ENCODE measurements at regions not wholly inside any gene's neighbourhood (a gene's known extent, or its start where the extent isn't known, plus 50 kb on each side); places are given as distances from the start of the nearest gene placed in this dataset.
"Not testable (repeated sequence)": the region's sequence is repeated elsewhere in the genome, so short reads cannot be mapped to it uniquely, and the experiment has no call there.

DNA sequence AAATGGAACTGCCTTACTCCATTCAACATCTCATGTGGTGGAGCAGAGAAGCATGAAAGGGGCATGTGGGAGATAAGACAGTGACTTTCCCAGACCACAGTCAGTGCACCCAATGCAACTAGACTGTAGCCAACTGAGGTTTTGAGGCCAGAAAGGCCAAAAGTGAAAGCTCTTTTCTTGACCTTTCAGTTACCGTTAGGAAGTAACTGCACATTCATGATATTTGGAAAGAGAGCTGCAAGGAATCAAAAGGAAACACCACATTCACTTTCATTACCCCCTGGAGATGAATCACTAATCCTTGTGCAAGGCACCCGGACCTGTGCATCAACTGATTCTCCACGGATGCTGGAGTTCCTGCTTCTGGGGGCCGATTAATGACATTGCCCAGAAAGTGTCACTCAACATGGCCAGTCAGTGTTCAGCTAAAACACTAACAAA, 72.9 kb upstream of the ELK3 start:
- ChIA-PET POLR2A (no interaction called here), CTCF (no interaction called here)
- DNase-seq (peak in 1 of 35 experiments; percentile 20), ATAC-seq (replicated peaks in 1 of 4) (no peak)
- Mint-ChIP-seq H3K4me3 (no peak overlapping the region), H3K36me3 (no peaks in the 10 kb centered on the region), H3K27ac (no peak overlapping the region), H3K27me3 (no peaks in the 10 kb centered on the region), H3K4me1 (peaks cover 10 to 16% (median 12%) of the 10 kb centered on the region in 3 donors), H3K9me3 (no peaks in the 10 kb centered on the region)
- H3K27ac ChIP-seq (ENCODE audit: low read length) = no peak overlapping the region
- WGBS (ENCODE audit: insufficient coverage) = 49% methylated on average over 4 of the region's 4 CpGs
- H3K4me3 ChIP-seq (ENCODE audit: control insufficient read depth in 1 of 2, extremely low read depth in 1 of 2, low read length in 1 of 2) = no peak overlapping the region
- H3K27me3 ChIP-seq (replicated peaks in 1 of 2; ENCODE audit: control insufficient read depth in 2 of 2, extremely low read depth in 1 of 2, insufficient read depth in 2 of 2, low read length in 1 of 2) = peaks cover 0 to 6% of the 10 kb centered on the region in 2 experiments
- peaks cover 4 to 5% of the 10 kb centered on the region in 2 experiments for H3K4me1 ChIP-seq (ENCODE audit: control insufficient read depth in 1 of 2, extremely low read depth in 1 of 2, insufficient read depth in 2 of 2, low read length in 2 of 2)
- no peaks in the 10 kb centered on the region for H3K9me3 ChIP-seq
- H3K36me3 ChIP-seq (ENCODE audit: control insufficient read depth in 2 of 2, extremely low read depth in 1 of 2, insufficient read depth in 1 of 2, low read length in 1 of 2) = no peaks in the 10 kb centered on the region

GRCh38 chr12:96128292-96128691, 65.9 kb upstream of the ELK3 start:
- H3K4me1 Mint-ChIP-seq; H3K4me3 ChIP-seq (ENCODE audit: control insufficient read depth in 1 of 2, extremely low read depth in 1 of 2, low read length in 1 of 2); DNase-seq; H3K9me3 ChIP-seq; POLR2A ChIA-PET; H3K27ac Mint-ChIP-seq; H3K36me3 ChIP-seq (ENCODE audit: control insufficient read depth in 2 of 2, extremely low read depth in 1 of 2, insufficient read depth in 1 of 2, low read length in 1 of 2); H3K4me3 Mint-ChIP-seq; H3K9me3 Mint-ChIP-seq; H3K36me3 Mint-ChIP-seq; H3K4me1 ChIP-seq (ENCODE audit: control insufficient read depth in 1 of 2, extremely low read depth in 1 of 2, insufficient read depth in 2 of 2, low read length in 2 of 2); H3K27me3 Mint-ChIP-seq; H3K27me3 ChIP-seq (replicated peaks in 1 of 2; ENCODE audit: control insufficient read depth in 2 of 2, extremely low read depth in 1 of 2, insufficient read depth in 2 of 2, low read length in 1 of 2); ATAC-seq (replicated peaks in 1 of 4); H3K27ac ChIP-seq (ENCODE audit: low read length): not testable (repeated sequence)
- WGBS (ENCODE audit: insufficient coverage) = 95% methylated on average over 3 of the region's 7 CpGs
- CTCF ChIA-PET = interaction anchor here (0.6 to 0.9 kb wide), 2 partner anchors 86 to 87 kb away, joined by 4 to 5 read pairs; no protein-coding TSS in a partner anchor

- POLR2A ChIA-PET = no interaction called here
- Mint-ChIP-seq H3K4me3 (no peak overlapping the region), H3K27me3 (peaks cover 7% of the 10 kb centered on the region in 2 donors), H3K36me3 (no peaks in the 10 kb centered on the region), H3K4me1 (peaks cover 7 to 14% (median 8%) of the 10 kb centered on the region in 3 donors), H3K27ac (no peak overlapping the region), H3K9me3 (no peaks in the 10 kb centered on the region)
- WGBS (ENCODE audit: insufficient coverage) = 90% methylated on average over 9 of the region's 15 CpGs
- ATAC-seq (replicated peaks in 1 of 4) (no peak), DNase-seq (no peak)
- no peaks in the 10 kb centered on the region for H3K9me3 ChIP-seq
- CTCF ChIA-PET = no interaction called here
- H3K36me3 ChIP-seq (ENCODE audit: control insufficient read depth in 2 of 2, extremely low read depth in 1 of 2, insufficient read depth in 1 of 2, low read length in 1 of 2) = no peaks in the 10 kb centered on the region
- H3K4me1 ChIP-seq (ENCODE audit: control insufficient read depth in 1 of 2, extremely low read depth in 1 of 2, insufficient read depth in 2 of 2, low read length in 2 of 2) = peaks cover 3 to 12% of the 10 kb centered on the region in 2 experiments
- peaks cover 0 to 14% of the 10 kb centered on the region in 2 experiments for H3K27me3 ChIP-seq (replicated peaks in 1 of 2; ENCODE audit: control insufficient read depth in 2 of 2, extremely low read depth in 1 of 2, insufficient read depth in 2 of 2, low read length in 1 of 2)
- no peak overlapping the region for H3K27ac ChIP-seq (ENCODE audit: low read length)
- no peak overlapping the region for H3K4me3 ChIP-seq (ENCODE audit: control insufficient read depth in 1 of 2, extremely low read depth in 1 of 2, low read length in 1 of 2)
Measured at GRCh38 chr12:96130396-96131059, 63.6 kb upstream of the ELK3 start.

DNA sequence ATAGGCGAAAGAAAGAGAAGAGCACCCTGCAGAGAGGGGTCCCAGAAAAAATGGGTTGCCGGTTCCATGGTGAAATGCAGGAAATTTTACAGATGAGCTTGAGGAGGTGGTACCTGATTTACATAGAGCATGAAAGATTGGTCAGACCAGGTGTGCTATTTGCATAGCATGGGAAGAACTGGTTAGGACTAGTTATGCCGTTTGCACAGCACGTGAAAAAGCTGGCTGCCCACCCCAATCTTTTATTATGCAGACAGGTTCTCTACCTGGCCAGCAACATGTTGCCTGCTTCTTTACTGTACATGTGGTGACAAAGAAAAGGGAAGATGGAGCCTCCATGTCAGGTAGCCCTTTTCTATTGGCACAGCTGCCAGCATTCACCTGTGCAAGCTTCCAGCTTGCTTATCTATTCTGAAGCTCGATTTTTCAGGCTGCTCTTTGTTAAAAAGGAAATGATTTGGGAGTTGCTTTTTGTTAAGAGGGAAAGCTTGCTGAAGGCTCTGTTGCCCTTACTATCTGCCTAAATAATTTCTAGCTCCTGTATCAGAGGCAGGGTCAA, 62.9 kb upstream of the ELK3 start:
- 92% methylated on average over 2 of the region's 5 CpGs for WGBS (ENCODE audit: insufficient coverage)
- DNase-seq = no peak
- Mint-ChIP-seq H3K27me3 (peaks cover 7% of the 10 kb centered on the region in 2 donors), H3K9me3 (no peaks in the 10 kb centered on the region), H3K4me3 (no peak overlapping the region), H3K27ac (no peak overlapping the region), H3K36me3 (no peaks in the 10 kb centered on the region), H3K4me1 (peaks cover 7 to 14% (median 9%) of the 10 kb centered on the region in 3 donors)
- ATAC-seq (replicated peaks in 1 of 4) = no peak
- peaks cover 0 to 14% of the 10 kb centered on the region in 2 experiments for H3K27me3 ChIP-seq (replicated peaks in 1 of 2; ENCODE audit: control insufficient read depth in 2 of 2, extremely low read depth in 1 of 2, insufficient read depth in 2 of 2, low read length in 1 of 2)
- H3K4me1 ChIP-seq (ENCODE audit: control insufficient read depth in 1 of 2, extremely low read depth in 1 of 2, insufficient read depth in 2 of 2, low read length in 2 of 2) = peaks cover 3 to 12% of the 10 kb centered on the region in 2 experiments
- H3K27ac ChIP-seq (ENCODE audit: low read length) = no peak overlapping the region
- H3K9me3 ChIP-seq = no peaks in the 10 kb centered on the region
- CTCF ChIA-PET = interaction anchor here in 1 of 2 donors (0.6 kb wide), 1 partner anchor 9 kb away, joined by 4 read pairs; no protein-coding TSS in a partner anchor
- no peak overlapping the region for H3K4me3 ChIP-seq (ENCODE audit: control insufficient read depth in 1 of 2, extremely low read depth in 1 of 2, low read length in 1 of 2)
- POLR2A ChIA-PET = no interaction called here
- H3K36me3 ChIP-seq (ENCODE audit: control insufficient read depth in 2 of 2, extremely low read depth in 1 of 2, insufficient read depth in 1 of 2, low read length in 1 of 2) = no peaks in the 10 kb centered on the region

GRCh38 chr12:96132819-96133218, 61.4 kb upstream of the ELK3 start:
- ChIA-PET POLR2A (no interaction called here), CTCF (interaction anchor here in 1 of 2 donors (0.5 to 0.7 kb wide), 2 partner anchors 46 to 82 kb away, joined by 3 to 8 read pairs; no protein-coding TSS in a partner anchor)
- H3K4me1 Mint-ChIP-seq = peaks cover 7 to 15% (median 14%) of the 10 kb centered on the region in 3 donors
- Histone ChIP-seq H3K4me3 (ENCODE audit: control insufficient read depth in 1 of 2, extremely low read depth in 1 of 2, low read length in 1 of 2) (no peak overlapping the region), H3K9me3 (no peaks in the 10 kb centered on the region), H3K27me3 (replicated peaks in 1 of 2; ENCODE audit: control insufficient read depth in 2 of 2, extremely low read depth in 1 of 2, insufficient read depth in 2 of 2, low read length in 1 of 2) (peaks cover 0 to 14% of the 10 kb centered on the region in 2 experiments), H3K4me1 (ENCODE audit: control insufficient read depth in 1 of 2, extremely low read depth in 1 of 2, insufficient read depth in 2 of 2, low read length in 2 of 2) (peaks cover 3 to 12% of the 10 kb centered on the region in 2 experiments), H3K27ac (ENCODE audit: low read length) (no peak overlapping the region), H3K36me3 (ENCODE audit: control insufficient read depth in 2 of 2, extremely low read depth in 1 of 2, insufficient read depth in 1 of 2, low read length in 1 of 2) (no peaks in the 10 kb centered on the region)
- DNase-seq (peak in 9 of 35 experiments; percentile 3 to 39 (median 13)), ATAC-seq (replicated peaks in 1 of 4) (no peak)
- no peaks in the 10 kb centered on the region for H3K9me3 Mint-ChIP-seq
- WGBS (ENCODE audit: insufficient coverage) = 80% methylated on average over 2 of the region's 4 CpGs
- no peak overlapping the region for H3K4me3 Mint-ChIP-seq
- H3K27ac Mint-ChIP-seq = no peak overlapping the region
- H3K36me3 Mint-ChIP-seq = no peaks in the 10 kb centered on the region
- peaks cover 7% of the 10 kb centered on the region in 2 donors for H3K27me3 Mint-ChIP-seq

GRCh38 chr12:96134200-96134599, 60.0 kb upstream of the ELK3 start:
- 18% methylated on average over 3 of the region's 5 CpGs for WGBS (ENCODE audit: insufficient coverage)
- Histone ChIP-seq H3K27me3 (replicated peaks in 1 of 2; ENCODE audit: control insufficient read depth in 2 of 2, extremely low read depth in 1 of 2, insufficient read depth in 2 of 2, low read length in 1 of 2) (peaks cover 0 to 14% of the 10 kb centered on the region in 2 experiments), H3K27ac (ENCODE audit: low read length) (no peak overlapping the region), H3K9me3 (no peaks in the 10 kb centered on the region), H3K4me3 (ENCODE audit: control insufficient read depth in 1 of 2, extremely low read depth in 1 of 2, low read length in 1 of 2) (no peak overlapping the region), H3K4me1 (ENCODE audit: control insufficient read depth in 1 of 2, extremely low read depth in 1 of 2, insufficient read depth in 2 of 2, low read length in 2 of 2) (peaks cover 3 to 12% of the 10 kb centered on the region in 2 experiments), H3K36me3 (ENCODE audit: control insufficient read depth in 2 of 2, extremely low read depth in 1 of 2, insufficient read depth in 1 of 2, low read length in 1 of 2) (no peaks in the 10 kb centered on the region)
- Mint-ChIP-seq H3K4me1 (peaks cover 7 to 15% (median 14%) of the 10 kb centered on the region in 3 donors), H3K9me3 (no peaks in the 10 kb centered on the region), H3K36me3 (no peaks in the 10 kb centered on the region), H3K4me3 (no peak overlapping the region), H3K27ac (no peak overlapping the region), H3K27me3 (peaks cover 7% of the 10 kb centered on the region in 2 donors)
- DNase-seq (peak in 1 of 35 experiments; percentile 27), ATAC-seq (replicated peaks in 1 of 4) (peak in 3 of 4 experiments; percentile 27 to 52 (median 35))
- ChIA-PET CTCF (no interaction called here), POLR2A (no interaction called here)

All from T-cell (primary cell).